GM03348 (cell line): ENCODE measurements at regions not wholly inside any gene's neighbourhood (a gene's known extent, or its start where the extent isn't known, plus 50 kb on each side); places are given as distances from the start of the nearest gene placed in this dataset.

Source experiments
- DNase-seq: peaks from one replicate; pipeline ENCODE4 v3.0.0; 2012; ENCODE audit warnings: low spot score

GRCh38 chr13:103772576-103772975, 706.4 kb upstream of the SLC10A2 start:
- DNase-seq = no peak

GRCh38 chr13:103762523-103762922, 696.3 kb upstream of the SLC10A2 start:
- DNase-seq = no peak

GRCh38 chr13:103759361-103759760, 693.1 kb upstream of the SLC10A2 start:
- DNase-seq = no peak

GRCh38 chr13:103758222-103758621, 692.0 kb upstream of the SLC10A2 start:
- DNase-seq = no peak

- no peak for DNase-seq
Measured at GRCh38 chr13:103757361-103757760, 691.1 kb upstream of the SLC10A2 start.

GRCh38 chr13:103754783-103755182, 688.6 kb upstream of the SLC10A2 start:
- no peak for DNase-seq

GRCh38 chr13:103734837-103735236, 668.6 kb upstream of the SLC10A2 start:
- no peak for DNase-seq

- DNase-seq = no peak
Measured at GRCh38 chr13:103731959-103732358, 665.7 kb upstream of the SLC10A2 start.

- no peak for DNase-seq
Measured at GRCh38 chr13:103730407-103730806, 664.2 kb upstream of the SLC10A2 start.

GRCh38 chr13:103726808-103727207, 660.6 kb upstream of the SLC10A2 start:
- no peak for DNase-seq

GRCh38 chr13:103716718-103717117, 650.5 kb upstream of the SLC10A2 start:
- DNase-seq = no peak

- DNase-seq = no peak
Measured at GRCh38 chr13:103715335-103715734, 649.1 kb upstream of the SLC10A2 start.

- DNase-seq = no peak
Measured at GRCh38 chr13:103703246-103703645, 637.0 kb upstream of the SLC10A2 start.

GRCh38 chr13:103698000-103698399, 631.8 kb upstream of the SLC10A2 start:
- DNase-seq = no peak

- no peak for DNase-seq
Measured at GRCh38 chr13:103695320-103695719, 629.1 kb upstream of the SLC10A2 start.

GRCh38 chr13:103694471-103694870, 628.3 kb upstream of the SLC10A2 start:
- no peak for DNase-seq

- DNase-seq = no peak
Measured at GRCh38 chr13:103694033-103694432, 627.8 kb upstream of the SLC10A2 start.

GRCh38 chr13:103692442-103692841, 626.2 kb upstream of the SLC10A2 start:
- no peak for DNase-seq

- no peak for DNase-seq
Measured at GRCh38 chr13:103676329-103676728, 610.1 kb upstream of the SLC10A2 start.

- DNase-seq = no peak
Measured at GRCh38 chr13:103671547-103671946, 605.3 kb upstream of the SLC10A2 start.

- DNase-seq = no peak
Measured at GRCh38 chr13:103663996-103664395, 597.8 kb upstream of the SLC10A2 start.

- no peak for DNase-seq
Measured at GRCh38 chr13:103656311-103656710, 590.1 kb upstream of the SLC10A2 start.

GRCh38 chr13:103640606-103641005, 574.4 kb upstream of the SLC10A2 start:
- no peak for DNase-seq

- DNase-seq = no peak
Measured at GRCh38 chr13:103639326-103639725, 573.1 kb upstream of the SLC10A2 start.

- DNase-seq = no peak
Measured at GRCh38 chr13:103638706-103639105, 572.5 kb upstream of the SLC10A2 start.
